ENCODE measurements at regions not wholly inside any gene's neighbourhood (a gene's known extent, or its start where the extent isn't known, plus 50 kb on each side); places are given as distances from the start of the nearest gene placed in this dataset.

- Histone ChIP-seq H3K4me3 (ENCODE audit: low read length in 3 of 3) (no peak overlapping the region), H3K36me3 (ENCODE audit: control insufficient read depth in 3 of 3, insufficient read depth in 3 of 3, low read length in 3 of 3) (no peaks in the 10 kb centered on the region), H3K4me1 (ENCODE audit: control insufficient read depth in 3 of 3, insufficient read depth in 3 of 3, low read length in 3 of 3) (peaks cover 0 to 5% (median 4%) of the 10 kb centered on the region in 3 donors), H3K9me3 (ENCODE audit: control insufficient read depth in 3 of 3, low read length in 3 of 3) (peaks cover 0 to 6% (median 3%) of the 10 kb centered on the region in 3 donors), H3K27me3 (ENCODE audit: control insufficient read depth in 3 of 3, insufficient read depth in 3 of 3, low read length in 3 of 3) (no peaks in the 10 kb centered on the region), H3K9ac (ENCODE audit: low read depth in 1 of 3, low read length in 3 of 3) (no peak overlapping the region), H3K27ac (ENCODE audit: low read depth, low read length) (peak overlapping the region; percentile 34)
Measured at GRCh38 chr11:110778343-110778742, 66.1 kb upstream of the ARHGAP20 start.

DNA sequence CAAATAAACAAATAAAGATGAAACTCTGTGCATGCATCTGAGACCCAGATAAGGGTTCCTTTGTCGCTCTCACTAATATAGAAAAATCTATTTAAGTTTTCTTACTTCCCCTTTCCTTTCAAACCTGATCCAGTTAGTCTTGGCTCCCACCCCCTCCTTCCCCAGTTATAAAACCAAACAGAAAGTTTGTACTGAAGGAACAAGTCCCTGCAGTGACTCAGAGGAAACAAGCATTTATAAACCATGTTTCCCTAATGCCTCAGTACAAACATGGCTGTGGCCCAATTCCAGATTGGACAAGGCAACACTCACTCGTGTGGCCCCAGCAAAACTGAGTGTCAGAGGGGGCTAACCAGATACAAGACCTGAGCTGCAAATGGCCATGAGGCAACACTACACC, 65.5 kb upstream of the ARHGAP20 start:
- Histone ChIP-seq H3K36me3 (ENCODE audit: control insufficient read depth in 3 of 3, insufficient read depth in 3 of 3, low read length in 3 of 3) (no peaks in the 10 kb centered on the region), H3K4me1 (ENCODE audit: control insufficient read depth in 3 of 3, insufficient read depth in 3 of 3, low read length in 3 of 3) (peaks cover 0 to 5% (median 4%) of the 10 kb centered on the region in 3 donors), H3K27me3 (ENCODE audit: control insufficient read depth in 3 of 3, insufficient read depth in 3 of 3, low read length in 3 of 3) (no peaks in the 10 kb centered on the region), H3K9ac (ENCODE audit: low read depth in 1 of 3, low read length in 3 of 3) (no peak overlapping the region), H3K9me3 (ENCODE audit: control insufficient read depth in 3 of 3, low read length in 3 of 3) (peaks cover 0 to 6% (median 3%) of the 10 kb centered on the region in 3 donors), H3K27ac (ENCODE audit: low read depth, low read length) (peak overlapping the region; percentile 34), H3K4me3 (ENCODE audit: low read length in 3 of 3) (no peak overlapping the region)

DNA sequence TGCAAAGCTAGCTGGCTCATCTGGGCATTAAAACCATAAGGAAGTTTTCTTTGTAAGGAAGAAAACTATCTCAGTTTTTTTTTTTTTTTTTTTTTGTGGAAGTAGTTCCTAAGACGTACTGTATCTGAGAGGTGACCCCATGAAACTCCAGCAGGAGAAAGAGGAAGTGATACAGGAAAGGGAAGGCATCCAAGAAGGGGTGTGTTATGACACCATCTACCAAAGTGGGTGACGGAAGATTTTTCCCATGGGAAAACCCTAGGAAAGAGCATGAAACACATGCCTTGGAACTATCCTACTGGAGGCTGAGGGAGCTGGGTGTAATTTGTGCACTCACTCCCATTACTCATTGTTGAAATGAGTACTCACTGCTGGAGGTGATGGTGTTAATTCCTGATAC, 63.8 kb upstream of the ARHGAP20 start:
- no peak overlapping the region for H3K4me3 ChIP-seq (ENCODE audit: low read length in 3 of 3)
- no peaks in the 10 kb centered on the region for H3K36me3 ChIP-seq (ENCODE audit: control insufficient read depth in 3 of 3, insufficient read depth in 3 of 3, low read length in 3 of 3)
- no peak overlapping the region for H3K9ac ChIP-seq (ENCODE audit: low read depth in 1 of 3, low read length in 3 of 3)
- no peaks in the 10 kb centered on the region for H3K27me3 ChIP-seq (ENCODE audit: control insufficient read depth in 3 of 3, insufficient read depth in 3 of 3, low read length in 3 of 3)
- H3K4me1 ChIP-seq (ENCODE audit: control insufficient read depth in 3 of 3, insufficient read depth in 3 of 3, low read length in 3 of 3) = peaks cover 0 to 5% (median 4%) of the 10 kb centered on the region in 3 donors
- peaks cover 0 to 6% (median 3%) of the 10 kb centered on the region in 3 donors for H3K9me3 ChIP-seq (ENCODE audit: control insufficient read depth in 3 of 3, low read length in 3 of 3)
- H3K27ac ChIP-seq (ENCODE audit: low read depth, low read length) = no peak overlapping the region

DNA sequence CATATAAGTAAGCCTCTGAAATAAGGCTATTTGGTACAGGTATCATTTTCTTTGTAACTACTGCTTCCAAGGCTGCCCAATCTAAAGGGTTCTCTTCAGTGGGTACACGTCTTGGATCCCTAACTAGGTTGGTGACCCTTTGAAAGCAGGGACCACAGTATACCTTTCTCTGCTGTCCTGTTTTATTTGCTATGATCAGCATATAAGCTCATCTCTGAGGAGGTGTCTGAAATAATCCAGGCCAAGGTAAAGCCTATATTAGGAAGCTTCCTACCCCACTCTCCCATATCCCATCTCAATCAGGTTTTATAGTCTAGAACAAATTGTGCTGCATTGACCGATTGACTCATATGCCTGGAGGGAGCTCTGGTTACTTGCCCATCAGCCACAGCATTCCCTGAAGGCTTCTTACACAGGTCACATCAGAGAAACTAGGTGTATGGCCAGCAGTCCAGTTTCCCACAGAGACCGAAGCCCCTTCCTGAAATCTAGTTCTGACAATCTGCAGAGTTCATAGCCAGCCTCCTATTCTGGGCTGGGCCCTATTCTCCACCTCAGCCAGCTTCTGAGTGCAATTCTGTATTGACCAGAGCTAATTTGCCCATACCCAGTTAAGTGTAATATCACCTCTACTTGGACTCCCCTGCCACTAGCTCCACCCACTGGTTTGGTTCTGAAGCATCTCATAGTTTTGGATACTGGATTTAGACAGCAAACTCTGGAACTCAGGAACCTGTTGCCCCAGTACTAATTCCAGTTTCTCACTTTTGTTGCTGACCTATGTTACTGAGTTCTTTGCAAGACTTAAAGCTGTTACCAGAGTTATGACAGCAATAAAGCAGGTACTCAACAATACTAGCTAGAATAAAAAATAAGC, 62.1 kb upstream of the ARHGAP20 start:
- Histone ChIP-seq H3K9me3 (ENCODE audit: control insufficient read depth in 3 of 3, low read length in 3 of 3) (peaks cover 0 to 6% (median 3%) of the 10 kb centered on the region in 3 donors), H3K36me3 (ENCODE audit: control insufficient read depth in 3 of 3, insufficient read depth in 3 of 3, low read length in 3 of 3) (no peaks in the 10 kb centered on the region), H3K4me3 (ENCODE audit: low read length in 3 of 3) (no peak overlapping the region), H3K4me1 (ENCODE audit: control insufficient read depth in 3 of 3, insufficient read depth in 3 of 3, low read length in 3 of 3) (peaks cover 0 to 5% (median 0%) of the 10 kb centered on the region in 3 donors), H3K27me3 (ENCODE audit: control insufficient read depth in 3 of 3, insufficient read depth in 3 of 3, low read length in 3 of 3) (no peaks in the 10 kb centered on the region), H3K27ac (ENCODE audit: low read depth, low read length) (no peak overlapping the region), H3K9ac (ENCODE audit: low read depth in 1 of 3, low read length in 3 of 3) (no peak overlapping the region)

GRCh38 chr11:110773442-110773841, 61.2 kb upstream of the ARHGAP20 start:
- Histone ChIP-seq H3K27me3 (ENCODE audit: control insufficient read depth in 3 of 3, insufficient read depth in 3 of 3, low read length in 3 of 3) (no peaks in the 10 kb centered on the region), H3K9me3 (ENCODE audit: control insufficient read depth in 3 of 3, low read length in 3 of 3) (no peaks in the 10 kb centered on the region), H3K9ac (ENCODE audit: low read depth in 1 of 3, low read length in 3 of 3) (no peak overlapping the region), H3K4me3 (ENCODE audit: low read length in 3 of 3) (no peak overlapping the region), H3K36me3 (ENCODE audit: control insufficient read depth in 3 of 3, insufficient read depth in 3 of 3, low read length in 3 of 3) (no peaks in the 10 kb centered on the region), H3K4me1 (ENCODE audit: control insufficient read depth in 3 of 3, insufficient read depth in 3 of 3, low read length in 3 of 3) (peaks cover 0 to 5% (median 0%) of the 10 kb centered on the region in 3 donors), H3K27ac (ENCODE audit: low read depth, low read length) (no peak overlapping the region)

DNA sequence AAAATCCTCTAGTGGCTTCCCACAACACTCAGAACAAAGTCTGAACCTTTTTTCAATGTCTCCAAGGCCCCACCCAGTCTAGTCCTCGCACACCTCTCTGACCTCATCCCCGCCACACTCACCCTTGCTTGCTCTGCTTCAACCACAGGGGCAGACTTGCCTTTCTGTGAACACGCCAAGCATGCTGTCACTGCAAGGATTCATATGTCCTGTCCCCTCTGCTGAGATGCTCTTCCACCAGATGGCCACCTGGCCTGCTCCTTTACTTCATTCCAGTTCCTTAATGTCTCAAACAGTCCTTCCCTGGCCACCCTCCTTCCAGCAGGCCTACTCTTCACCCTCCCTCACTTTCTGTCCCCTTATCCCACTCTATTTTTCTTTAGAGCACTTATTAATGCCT, 60.6 kb upstream of the ARHGAP20 start:
- Histone ChIP-seq H3K9me3 (ENCODE audit: control insufficient read depth in 3 of 3, low read length in 3 of 3) (no peaks in the 10 kb centered on the region), H3K27me3 (ENCODE audit: control insufficient read depth in 3 of 3, insufficient read depth in 3 of 3, low read length in 3 of 3) (no peaks in the 10 kb centered on the region), H3K27ac (ENCODE audit: low read depth, low read length) (no peak overlapping the region), H3K4me1 (ENCODE audit: control insufficient read depth in 3 of 3, insufficient read depth in 3 of 3, low read length in 3 of 3) (no peaks in the 10 kb centered on the region), H3K36me3 (ENCODE audit: control insufficient read depth in 3 of 3, insufficient read depth in 3 of 3, low read length in 3 of 3) (no peaks in the 10 kb centered on the region), H3K9ac (ENCODE audit: low read depth in 1 of 3, low read length in 3 of 3) (no peak overlapping the region), H3K4me3 (ENCODE audit: low read length in 3 of 3) (no peak overlapping the region)

DNA sequence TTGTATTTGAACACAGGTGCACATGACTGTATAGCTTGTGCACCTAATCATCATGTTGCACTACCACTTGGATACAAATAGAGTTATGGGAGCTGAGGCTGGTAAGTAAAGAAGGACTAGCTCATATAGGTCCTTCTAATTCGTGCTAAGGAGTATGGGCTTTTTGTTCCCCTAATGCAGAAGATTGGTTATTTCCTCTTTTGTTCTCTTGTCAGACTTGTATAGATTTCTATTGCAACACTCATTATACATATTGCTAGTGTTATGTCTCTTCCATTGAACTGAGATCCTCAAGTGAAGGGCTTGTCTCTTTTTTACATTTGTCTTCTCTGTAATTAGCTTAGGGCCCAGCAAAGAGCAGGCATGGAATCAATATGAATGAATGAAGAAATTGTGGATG, 54.1 kb upstream of the ARHGAP20 start:
- Histone ChIP-seq H3K4me1 (ENCODE audit: control insufficient read depth in 3 of 3, insufficient read depth in 3 of 3, low read length in 3 of 3) (peaks cover 0 to 7% (median 0%) of the 10 kb centered on the region in 3 donors), H3K9me3 (ENCODE audit: control insufficient read depth in 3 of 3, low read length in 3 of 3) (no peaks in the 10 kb centered on the region), H3K36me3 (ENCODE audit: control insufficient read depth in 3 of 3, insufficient read depth in 3 of 3, low read length in 3 of 3) (no peaks in the 10 kb centered on the region), H3K9ac (ENCODE audit: low read depth in 1 of 3, low read length in 3 of 3) (no peak overlapping the region), H3K27me3 (ENCODE audit: control insufficient read depth in 3 of 3, insufficient read depth in 3 of 3, low read length in 3 of 3) (no peaks in the 10 kb centered on the region), H3K27ac (ENCODE audit: low read depth, low read length) (no peak overlapping the region), H3K4me3 (ENCODE audit: low read length in 3 of 3) (no peak overlapping the region)

GRCh38 chr11:110764485-110764884, 52.2 kb upstream of the ARHGAP20 start:
- H3K27me3 ChIP-seq (ENCODE audit: control insufficient read depth in 3 of 3, insufficient read depth in 3 of 3, low read length in 3 of 3) = no peaks in the 10 kb centered on the region
- H3K27ac ChIP-seq (ENCODE audit: low read depth, low read length) = no peak overlapping the region
- no peak overlapping the region for H3K9ac ChIP-seq (ENCODE audit: low read depth in 1 of 3, low read length in 3 of 3)
- H3K4me3 ChIP-seq (ENCODE audit: low read length in 3 of 3) = no peak overlapping the region
- H3K4me1 ChIP-seq (ENCODE audit: control insufficient read depth in 3 of 3, insufficient read depth in 3 of 3, low read length in 3 of 3) = peaks cover 0 to 7% (median 0%) of the 10 kb centered on the region in 3 donors
- no peaks in the 10 kb centered on the region for H3K9me3 ChIP-seq (ENCODE audit: control insufficient read depth in 3 of 3, low read length in 3 of 3)
- no peaks in the 10 kb centered on the region for H3K36me3 ChIP-seq (ENCODE audit: control insufficient read depth in 3 of 3, insufficient read depth in 3 of 3, low read length in 3 of 3)

DNA sequence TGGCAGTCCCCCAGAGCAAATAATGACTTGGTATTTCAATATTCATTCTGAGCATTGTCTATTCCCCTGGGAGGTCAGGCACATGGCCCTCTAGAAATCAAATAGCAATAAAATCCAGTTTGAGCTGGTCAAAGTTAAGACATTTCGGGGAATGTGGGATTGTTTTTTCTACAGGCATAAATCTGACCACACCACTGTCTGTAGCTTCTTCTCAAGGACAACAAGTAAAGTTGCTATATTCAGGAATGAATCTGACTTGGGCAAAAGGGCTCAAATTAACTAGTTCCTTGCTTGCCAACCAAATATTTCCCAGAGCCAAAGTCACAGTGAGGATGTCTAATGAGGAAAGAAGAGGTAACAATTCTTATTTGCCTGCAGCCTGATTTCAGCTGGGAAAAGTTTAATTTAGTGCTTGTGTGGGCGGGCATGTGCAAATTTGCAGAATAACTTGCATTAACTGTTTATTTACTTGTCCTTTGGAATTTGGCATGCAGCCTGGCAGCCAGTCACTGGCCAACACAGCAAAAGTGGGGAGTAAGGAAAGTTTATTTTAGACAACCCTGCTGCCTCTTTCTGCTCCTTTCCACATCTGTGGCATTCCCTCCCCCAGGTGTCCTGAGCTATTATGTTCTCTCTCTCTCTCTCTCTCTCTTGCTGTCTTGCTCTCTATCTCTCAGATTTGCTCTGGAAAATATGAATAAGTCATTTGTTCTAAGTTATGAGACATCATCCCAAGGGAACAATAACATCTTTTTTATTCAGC, 51.2 kb upstream of the ARHGAP20 start:
- Histone ChIP-seq H3K4me1 (ENCODE audit: control insufficient read depth in 3 of 3, insufficient read depth in 3 of 3, low read length in 3 of 3) (peaks cover 0 to 7% (median 0%) of the 10 kb centered on the region in 3 donors), H3K27me3 (ENCODE audit: control insufficient read depth in 3 of 3, insufficient read depth in 3 of 3, low read length in 3 of 3) (no peaks in the 10 kb centered on the region), H3K9ac (ENCODE audit: low read depth in 1 of 3, low read length in 3 of 3) (no peak overlapping the region), H3K4me3 (ENCODE audit: low read length in 3 of 3) (no peak overlapping the region), H3K27ac (ENCODE audit: low read depth, low read length) (no peak overlapping the region), H3K36me3 (ENCODE audit: control insufficient read depth in 3 of 3, insufficient read depth in 3 of 3, low read length in 3 of 3) (no peaks in the 10 kb centered on the region), H3K9me3 (ENCODE audit: control insufficient read depth in 3 of 3, low read length in 3 of 3) (no peaks in the 10 kb centered on the region)

DNA sequence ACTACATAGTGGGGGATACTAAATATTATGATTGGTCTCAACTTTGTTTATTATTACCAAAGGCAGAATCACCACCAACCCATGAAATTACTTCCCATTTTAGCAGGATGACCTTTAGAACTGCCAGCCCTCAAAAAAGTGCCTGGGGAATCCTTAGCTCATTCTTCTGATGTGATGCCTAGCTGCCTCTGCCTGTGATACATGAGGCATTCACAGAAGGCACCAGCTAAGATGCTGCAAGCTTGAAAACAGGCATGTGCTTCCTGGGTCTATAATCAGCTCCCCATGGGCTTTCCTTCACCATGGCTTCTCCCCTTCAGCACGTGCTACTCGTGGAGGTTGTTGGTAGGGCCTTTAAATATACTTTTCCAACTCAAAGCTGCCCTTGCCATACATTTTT, 50.4 kb upstream of the ARHGAP20 start:
- no peaks in the 10 kb centered on the region for H3K9me3 ChIP-seq (ENCODE audit: control insufficient read depth in 3 of 3, low read length in 3 of 3)
- no peaks in the 10 kb centered on the region for H3K27me3 ChIP-seq (ENCODE audit: control insufficient read depth in 3 of 3, insufficient read depth in 3 of 3, low read length in 3 of 3)
- H3K4me3 ChIP-seq (ENCODE audit: low read length in 3 of 3) = no peak overlapping the region
- H3K4me1 ChIP-seq (ENCODE audit: control insufficient read depth in 3 of 3, insufficient read depth in 3 of 3, low read length in 3 of 3) = peaks cover 0 to 7% (median 0%) of the 10 kb centered on the region in 3 donors
- no peak overlapping the region for H3K9ac ChIP-seq (ENCODE audit: low read depth in 1 of 3, low read length in 3 of 3)
- no peaks in the 10 kb centered on the region for H3K36me3 ChIP-seq (ENCODE audit: control insufficient read depth in 3 of 3, insufficient read depth in 3 of 3, low read length in 3 of 3)
- H3K27ac ChIP-seq (ENCODE audit: low read depth, low read length) = no peak overlapping the region
